MCF 10A (cell line): ENCODE measurements at regions not wholly inside any gene's neighbourhood (a gene's known extent, or its start where the extent isn't known, plus 50 kb on each side); places are given as distances from the start of the nearest gene placed in this dataset.

Experiments
- BruUV-seq: library from RNA; stranded (reverse); fragments of 400-500 nt; replicated peaks from 2 replicates; lab custom pipeline; 2021; lab: Mats Ljungman, UMichigan
- CTCF ChIA-PET: fragments of 300-600 bp; sonication (Branson Sonifier 250); formaldehyde crosslinking; extraction: SDS; loops from one replicate; lab custom pipeline; 2021; ENCODE audit warnings: antibody characterized with exemption, inconsistent platforms; lab: Yijun Ruan, JAX
- POLR2A ChIA-PET: fragments of 300-600, 350-650 bp; sonication (Branson Sonifier 250); formaldehyde crosslinking; extraction: SDS; loops from one replicate; lab custom pipeline; 2020; ENCODE audit warnings: antibody characterized with exemption, inconsistent platforms; lab: Yijun Ruan, JAX
- DNase-seq: peaks from one replicate; pipeline ENCODE4 v3.0.0-alpha.2; 2018; ENCODE audit not compliant: unreplicated experiment
- H3K27ac Mint-ChIP-seq: one replicate; pipeline ENCODE4 v1.8.0; 2022; ENCODE audit warnings: mild to moderate bottlenecking, low read depth, mixed read lengths; ENCODE audit not compliant: unreplicated experiment
- H3K27me3 Mint-ChIP-seq: one replicate; pipeline ENCODE4 v1.8.0; 2022; ENCODE audit warnings: mixed read lengths; ENCODE audit not compliant: insufficient read depth, unreplicated experiment
- H3K36me3 Mint-ChIP-seq: one replicate; pipeline ENCODE4 v1.8.0; 2022; ENCODE audit warnings: mild to moderate bottlenecking, moderate library complexity, mixed read lengths; ENCODE audit not compliant: insufficient read depth, unreplicated experiment
- H3K4me1 Mint-ChIP-seq: one replicate; pipeline ENCODE4 v1.8.0; 2022; ENCODE audit warnings: mixed read lengths; ENCODE audit not compliant: insufficient read depth, unreplicated experiment
- H3K4me3 Mint-ChIP-seq: one replicate; pipeline ENCODE4 v1.8.0; 2022; ENCODE audit warnings: mild to moderate bottlenecking, moderate library complexity, mixed read lengths; ENCODE audit not compliant: unreplicated experiment
- H3K9me3 Mint-ChIP-seq: one replicate; pipeline ENCODE4 v1.8.0; 2022; ENCODE audit warnings: mixed read lengths; ENCODE audit not compliant: unreplicated experiment
- CTCF ChIP-seq: fragments of 200-600 bp; IDR thresholded peaks from one replicate; pipeline ENCODE4 v1.8.0; 2022; ENCODE audit warnings: antibody characterized with exemption, mild to moderate bottlenecking; ENCODE audit not compliant: unreplicated experiment
- intact Hi-C: fragments of 100-400 bp; cut with micrococcal nuclease; formaldehyde crosslinking; loops from 2 replicates; pipeline ENCODE4 v1.14.1; 2022

DNA sequence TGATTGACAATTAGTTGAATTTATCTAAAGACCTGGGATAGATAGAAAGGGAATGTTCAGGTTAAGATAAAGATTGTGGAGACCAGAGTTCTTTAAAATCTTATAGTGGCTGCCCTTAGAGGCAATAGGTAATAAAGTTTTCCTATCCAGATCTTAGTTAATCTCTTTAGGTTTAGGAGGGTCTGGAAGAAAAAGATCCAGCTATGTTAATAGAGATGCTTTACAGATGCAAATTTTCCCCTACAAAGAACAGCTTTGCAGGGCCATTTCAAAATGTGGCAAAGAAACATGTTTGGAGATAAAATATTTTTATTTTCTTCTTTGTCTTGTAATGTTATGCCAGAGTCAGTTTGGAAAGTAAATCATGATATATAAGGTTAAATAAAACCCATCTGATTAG, 54.1 kb upstream of the CHIC1 start:
- BruUV-seq, result no TSS peak
- Mint-ChIP-seq H3K4me1 (no peaks in the 10 kb centered on the region), H3K27ac (no peak overlapping the region), H3K27me3 (peaks cover 61% of the 10 kb centered on the region), H3K4me3 (no peak overlapping the region), H3K36me3 (no peaks in the 10 kb centered on the region), H3K9me3 (no peaks in the 10 kb centered on the region)
- POLR2A ChIA-PET, result no interaction called here
- no peak for TF ChIP-seq CTCF
- intact Hi-C loops, result no loop called here
- CTCF ChIA-PET, result no interaction called here
- no peak for DNase-seq
